Natural killer cell (primary cell): ENCODE measurements at regions not wholly inside any gene's neighbourhood (a gene's known extent, or its start where the extent isn't known, plus 50 kb on each side); places are given as distances from the start of the nearest gene placed in this dataset.
A peak's percentile ranks its signal among the peaks of the same experiment; 100 is the strongest.

Source experiments
- ATAC-seq, 3 donors: fragments of 150-1000 bp in 2 of 3; fragments of 200-7000 bp in 1 of 3; cut with Tn5 transposase; 1 replicate in 1 of 3; 2 replicates in 2 of 3; pipeline ENCODE4 v1.10.0; 2021; ENCODE audit warnings: mild to moderate bottlenecking in 2 of 3, moderate library complexity in 2 of 3
- DNase-seq, 2 donors: peaks; one replicate each; pipeline versions ENCODE4 v3.0.0 to v3.0.0-alpha.2; 2013 to 2021; ENCODE audit warnings: mixed read lengths in 1 of 2
- H3K27ac ChIP-seq: one replicate; pipeline ENCODE4 v1.5.1; 2013; ENCODE audit warnings: mild to moderate bottlenecking, low read length
- H3K27me3 ChIP-seq: one replicate; pipeline ENCODE4 v1.6.1; 2013; ENCODE audit warnings: low read length; ENCODE audit not compliant: control insufficient read depth, insufficient read depth
- H3K36me3 ChIP-seq: one replicate; pipeline ENCODE4 v1.6.1; 2013; ENCODE audit warnings: low read length; ENCODE audit not compliant: control insufficient read depth, insufficient read depth
- H3K4me1 ChIP-seq: one replicate; pipeline ENCODE4 v1.6.1; 2013; ENCODE audit warnings: low read length; ENCODE audit not compliant: control insufficient read depth, insufficient read depth
- H3K4me3 ChIP-seq: one replicate; pipeline ENCODE4 v1.5.1; 2013; ENCODE audit warnings: low read length
- H3K9me3 ChIP-seq: one replicate; pipeline ENCODE4 v1.6.1; 2013; ENCODE audit warnings: low read length; ENCODE audit not compliant: control insufficient read depth, insufficient read depth
- H3K27ac Mint-ChIP-seq, 2 donors: one replicate each; pipeline ENCODE4 v1.8.0; 2022; ENCODE audit warnings: mild to moderate bottlenecking in 2 of 2, mixed read lengths in 2 of 2, moderate library complexity in 1 of 2
- H3K27me3 Mint-ChIP-seq, 2 donors: one replicate each; pipeline ENCODE4 v1.8.0; 2022; ENCODE audit warnings: low read depth in 2 of 2, mixed read lengths in 2 of 2
- H3K36me3 Mint-ChIP-seq: one replicate; pipeline ENCODE4 v1.8.0; 2022; ENCODE audit warnings: mixed read lengths
- H3K4me1 Mint-ChIP-seq, 2 donors: one replicate each; pipeline ENCODE4 v1.8.0; 2022; ENCODE audit warnings: mixed read lengths in 2 of 2
- H3K4me3 Mint-ChIP-seq: one replicate; pipeline ENCODE4 v1.8.0; 2022; ENCODE audit warnings: mild to moderate bottlenecking, moderate library complexity, mixed read lengths
- H3K9me3 Mint-ChIP-seq, 2 donors: one replicate each; pipeline ENCODE4 v1.8.0; 2022; ENCODE audit warnings: mixed read lengths in 2 of 2
- CTCF ChIP-seq: fragments of 200-600 bp; IDR thresholded peaks from one replicate; pipeline ENCODE4 v1.8.0; 2022; ENCODE audit warnings: antibody characterized with exemption
- WGBS: methylation state at CpG from one replicate; pipeline ENCODE4 v1.1.7; 2013; ENCODE audit warnings: missing lambda C conversion rate; ENCODE audit not compliant: insufficient coverage; 5-methylcytosine and 5-hydroxymethylcytosine counted together
- intact Hi-C: fragments of 100-400 bp; cut with micrococcal nuclease; formaldehyde crosslinking; loops from one replicate; pipeline ENCODE4 v1.14.2; 2022

- Mint-ChIP-seq H3K4me1 (no peaks in the 10 kb centered on the region), H3K27me3 (peaks cover 4 to 28% of the 10 kb centered on the region in 2 donors), H3K9me3 (no peaks in the 10 kb centered on the region), H3K27ac (no peak overlapping the region), H3K36me3 (no peaks in the 10 kb centered on the region), H3K4me3 (no peak overlapping the region)
- ATAC-seq (no peak), DNase-seq (no peak)
- H3K27ac ChIP-seq: no peak overlapping the region
- no peaks in the 10 kb centered on the region for H3K4me1 ChIP-seq
- intact Hi-C loops: no loop called here
- H3K27me3 ChIP-seq: no peaks in the 10 kb centered on the region
- H3K4me3 ChIP-seq: no peak overlapping the region
- TF ChIP-seq CTCF: no peak
- WGBS: no CpG with 5 or more reads among the region's 2 CpGs
- H3K9me3 ChIP-seq: no peaks in the 10 kb centered on the region
- no peaks in the 10 kb centered on the region for H3K36me3 ChIP-seq
These were observed 220.4 kb upstream of the MDFIC2 start for GRCh38 chr3:70532806-70533205.

DNA sequence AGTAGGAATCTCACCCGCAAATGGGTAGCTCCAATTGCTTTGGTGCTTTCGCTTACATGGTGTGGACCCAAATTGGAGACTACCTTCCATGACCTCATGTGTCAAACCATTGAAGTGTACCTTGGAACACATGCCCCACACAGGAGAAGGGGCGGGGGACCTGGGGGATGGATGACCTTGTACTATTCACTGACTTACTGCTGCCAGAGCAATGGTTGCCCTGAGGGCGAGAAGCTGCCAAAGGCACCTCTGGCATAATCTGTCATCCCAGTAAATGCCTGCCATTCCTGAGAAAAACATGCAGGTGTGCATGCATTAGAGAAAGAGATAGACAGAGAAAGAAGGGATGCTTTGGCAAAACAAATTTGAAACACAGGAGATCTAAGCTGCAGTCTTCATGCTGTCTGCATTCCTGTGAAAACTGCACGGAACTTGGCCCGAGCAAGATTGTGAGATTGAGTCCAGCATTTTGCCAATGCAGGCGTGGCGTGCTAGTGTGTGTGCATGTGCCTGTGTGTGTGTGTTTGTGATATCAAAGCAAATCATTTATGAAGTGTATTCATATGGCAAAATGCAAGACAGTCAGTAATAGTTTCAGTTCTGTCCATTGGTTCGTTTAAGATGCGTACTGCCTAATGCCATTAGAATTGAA lies 219.5 kb upstream of the MDFIC2 start:
- no peak overlapping the region for H3K27ac Mint-ChIP-seq
- 88% methylated on average over 10 of the region's 10 CpGs for WGBS
- intact Hi-C loops: loop anchor here (1.0 kb wide), 1 partner anchor 1054 kb away; no protein-coding TSS in a partner anchor

GRCh38 chr3:70531063-70531657 lies 218.7 kb upstream of the MDFIC2 start:
- no peaks in the 10 kb centered on the region for H3K4me1 Mint-ChIP-seq
- H3K36me3 Mint-ChIP-seq: no peaks in the 10 kb centered on the region
- DNase-seq: peak in 1 of 2 donors; percentile 31
- Histone ChIP-seq H3K4me3 (no peak overlapping the region), H3K9me3 (no peaks in the 10 kb centered on the region), H3K27me3 (no peaks in the 10 kb centered on the region), H3K36me3 (no peaks in the 10 kb centered on the region), H3K4me1 (no peaks in the 10 kb centered on the region), H3K27ac (no peak overlapping the region)
- H3K27ac Mint-ChIP-seq: no peak overlapping the region
- ATAC-seq: no peak
- WGBS: 37% methylated on average over 4 of the region's 4 CpGs
- peaks cover 4 to 16% of the 10 kb centered on the region in 2 donors for H3K27me3 Mint-ChIP-seq
- intact Hi-C loops: loop anchor here (1.0 kb wide), 1 partner anchor 1055 kb away; no protein-coding TSS in a partner anchor
- peak; percentile 31 for TF ChIP-seq CTCF
- no peaks in the 10 kb centered on the region for H3K9me3 Mint-ChIP-seq
- H3K4me3 Mint-ChIP-seq: no peak overlapping the region

More for the DNA sequence above, 219.5 kb upstream of the MDFIC2 start:
- Mint-ChIP-seq H3K36me3 (no peaks in the 10 kb centered on the region), H3K4me1 (no peaks in the 10 kb centered on the region), H3K9me3 (no peaks in the 10 kb centered on the region), H3K27me3 (peaks cover 4 to 20% of the 10 kb centered on the region in 2 donors), H3K4me3 (no peak overlapping the region)
- no peaks in the 10 kb centered on the region for H3K27me3 ChIP-seq
- no peaks in the 10 kb centered on the region for H3K9me3 ChIP-seq
- DNase-seq (no peak), ATAC-seq (no peak)
- H3K27ac ChIP-seq: no peak overlapping the region
- H3K36me3 ChIP-seq: no peaks in the 10 kb centered on the region
- TF ChIP-seq CTCF: no peak
- H3K4me3 ChIP-seq: no peak overlapping the region
- H3K4me1 ChIP-seq: no peaks in the 10 kb centered on the region
